ENCODE measurements at regions not wholly inside any gene's neighbourhood (a gene's known extent, or its start where the extent isn't known, plus 50 kb on each side); places are given as distances from the start of the nearest gene placed in this dataset.

DNA sequence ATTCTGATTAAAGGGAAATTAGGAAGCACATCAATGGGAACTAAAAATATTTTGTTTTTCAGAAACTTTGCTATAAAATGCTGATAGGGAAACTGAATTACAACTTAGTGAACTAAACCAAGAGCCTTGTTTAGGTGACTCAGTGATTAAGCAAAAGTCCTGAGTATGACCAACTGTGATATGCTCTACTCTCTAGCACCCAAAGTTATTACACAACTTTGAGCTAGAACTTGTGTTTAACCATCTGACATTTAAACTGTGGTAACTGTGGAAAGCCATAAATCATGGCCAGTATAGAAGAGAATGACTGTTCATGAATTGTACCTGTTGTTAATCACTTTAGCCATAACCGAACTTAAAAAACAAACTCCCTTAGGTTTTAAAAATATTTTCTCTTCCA, 127.4 kb downstream of the ZNF365 start:
- TF ChIP-seq POLR2A (IDR thresholded peaks at IDR 0.05), result no peak
- TF ChIP-seq, protein P1, sequence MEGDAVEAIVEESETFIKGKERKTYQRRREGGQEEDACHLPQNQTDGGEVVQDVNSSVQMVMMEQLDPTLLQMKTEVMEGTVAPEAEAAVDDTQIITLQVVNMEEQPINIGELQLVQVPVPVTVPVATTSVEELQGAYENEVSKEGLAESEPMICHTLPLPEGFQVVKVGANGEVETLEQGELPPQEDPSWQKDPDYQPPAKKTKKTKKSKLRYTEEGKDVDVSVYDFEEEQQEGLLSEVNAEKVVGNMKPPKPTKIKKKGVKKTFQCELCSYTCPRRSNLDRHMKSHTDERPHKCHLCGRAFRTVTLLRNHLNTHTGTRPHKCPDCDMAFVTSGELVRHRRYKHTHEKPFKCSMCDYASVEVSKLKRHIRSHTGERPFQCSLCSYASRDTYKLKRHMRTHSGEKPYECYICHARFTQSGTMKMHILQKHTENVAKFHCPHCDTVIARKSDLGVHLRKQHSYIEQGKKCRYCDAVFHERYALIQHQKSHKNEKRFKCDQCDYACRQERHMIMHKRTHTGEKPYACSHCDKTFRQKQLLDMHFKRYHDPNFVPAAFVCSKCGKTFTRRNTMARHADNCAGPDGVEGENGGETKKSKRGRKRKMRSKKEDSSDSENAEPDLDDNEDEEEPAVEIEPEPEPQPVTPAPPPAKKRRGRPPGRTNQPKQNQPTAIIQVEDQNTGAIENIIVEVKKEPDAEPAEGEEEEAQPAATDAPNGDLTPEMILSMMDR (IDR thresholded peaks at IDR 0.05), result no peak
